Esophagus squamous epithelium (tissue), 5 donors: ENCODE measurements at regions not wholly inside any gene's neighbourhood (a gene's known extent, or its start where the extent isn't known, plus 50 kb on each side); places are given as distances from the start of the nearest gene placed in this dataset.
"Not testable (repeated sequence)": the region's sequence is repeated elsewhere in the genome, so short reads cannot be mapped to it uniquely, and the experiment has no call there.

ENCODE experiments used
- DNase-seq: peaks from one replicate; lab custom pipeline; 2025; lab: John Stamatoyannopoulos, UW
- H3K27ac ChIP-seq, 4 donors: fragments of 200-600 bp; sonication (generic); one replicate each; pipeline ENCODE4 v1.5.1; 2016 to 2019; ENCODE audit warnings: mild to moderate bottlenecking in 1 of 4
- H3K27me3 ChIP-seq, 4 donors: fragments of 200-600 bp; sonication (generic); 1 replicate in 3 of 4; 2 replicates in 1 of 4; pipeline versions ENCODE4 v1.5.1 to v1.6.0; 2017 to 2021; ENCODE audit warnings: antibody characterized with exemption in 1 of 4
- H3K36me3 ChIP-seq, 3 donors: fragments of 200-600 bp; sonication (generic); one replicate each; pipeline ENCODE4 v1.5.1; 2016 to 2019
- H3K4me1 ChIP-seq, 3 donors: fragments of 200-600 bp; sonication (generic); one replicate each; pipeline ENCODE4 v1.5.1; 2017 to 2019
- H3K4me3 ChIP-seq, 4 donors: fragments of 200-600 bp; sonication (generic); 1 replicate in 3 of 4; 2 replicates in 1 of 4; pipeline ENCODE4 v1.5.1; 2016 to 2019; ENCODE audit warnings: mild to moderate bottlenecking in 2 of 4, moderate library complexity in 1 of 4
- H3K9me3 ChIP-seq, 3 donors: fragments of 200-600 bp; sonication (generic); one replicate each; pipeline ENCODE4 v1.5.1; 2016 to 2019
- POLR2A ChIP-seq, 4 donors: fragments of 450-650 bp; IDR thresholded peaks; one replicate each; pipeline ENCODE4 v1.6.1; 2017; ENCODE audit warnings: antibody characterized with exemption in 4 of 4, mild to moderate bottlenecking in 4 of 4, moderate library complexity in 3 of 4
- WGBS, 2 donors: methylation state at CpG; one replicate each; pipeline ENCODE4 v1.1.5; 2018; 5-methylcytosine and 5-hydroxymethylcytosine counted together
- intact Hi-C: fragments of 100-400 bp; cut with DNase I; formaldehyde crosslinking; loops from one replicate; pipeline ENCODE4 v1.15.0; 2022
- TF ChIP-seq, protein P1 (sequence below), 6 experiments: fragments of 450-650 bp in 4 of 6; fragments of 200-600 bp in 2 of 6; sonication (generic) in 2 of 6; IDR thresholded peaks; one replicate each; pipeline ENCODE4 v1.5.1; 2016 to 2019; ENCODE audit warnings: antibody characterized with exemption in 6 of 6, mild to moderate bottlenecking in 4 of 6, moderate library complexity in 4 of 6
- donor health status: DM: yes; HTN: yes; CAD: no.

DNA sequence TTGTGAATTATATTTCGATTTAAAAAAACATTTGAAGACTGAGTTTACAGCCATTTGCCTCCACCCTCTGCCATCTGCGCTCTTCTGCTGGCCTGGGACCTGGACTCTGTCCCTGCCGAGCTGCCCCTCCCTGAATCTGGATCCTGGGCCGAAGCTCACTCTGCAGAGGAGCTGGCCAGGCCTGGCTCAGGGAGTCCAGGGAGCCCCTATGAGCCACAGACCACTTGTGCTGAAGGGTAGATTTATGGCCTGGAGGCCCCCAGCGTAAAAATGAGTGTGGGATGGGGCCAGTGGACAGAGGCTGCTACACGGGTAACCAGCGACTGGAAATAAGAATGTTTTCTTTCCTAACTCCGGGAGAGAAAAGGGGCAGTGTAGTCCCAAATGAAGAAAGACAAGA is 129.8 kb downstream of the FGF18 start:
- Histone ChIP-seq H3K36me3 (no peaks in the 10 kb centered on the region), H3K27me3 (no peaks in the 10 kb centered on the region), H3K4me1 (no peaks in the 10 kb centered on the region), H3K27ac (no peak overlapping the region), H3K9me3 (peaks cover 0 to 3% (median 0%) of the 10 kb centered on the region in 3 donors), H3K4me3 (no peak overlapping the region)
- no peak for DNase-seq
- intact Hi-C loops, result no loop called here
- WGBS, 2 donors, result 71 to 74% methylated on average over 8 of the region's 8 CpGs
- TF ChIP-seq POLR2A (IDR thresholded peaks at IDR 0.05), result no peak
- TF ChIP-seq, protein P1, sequence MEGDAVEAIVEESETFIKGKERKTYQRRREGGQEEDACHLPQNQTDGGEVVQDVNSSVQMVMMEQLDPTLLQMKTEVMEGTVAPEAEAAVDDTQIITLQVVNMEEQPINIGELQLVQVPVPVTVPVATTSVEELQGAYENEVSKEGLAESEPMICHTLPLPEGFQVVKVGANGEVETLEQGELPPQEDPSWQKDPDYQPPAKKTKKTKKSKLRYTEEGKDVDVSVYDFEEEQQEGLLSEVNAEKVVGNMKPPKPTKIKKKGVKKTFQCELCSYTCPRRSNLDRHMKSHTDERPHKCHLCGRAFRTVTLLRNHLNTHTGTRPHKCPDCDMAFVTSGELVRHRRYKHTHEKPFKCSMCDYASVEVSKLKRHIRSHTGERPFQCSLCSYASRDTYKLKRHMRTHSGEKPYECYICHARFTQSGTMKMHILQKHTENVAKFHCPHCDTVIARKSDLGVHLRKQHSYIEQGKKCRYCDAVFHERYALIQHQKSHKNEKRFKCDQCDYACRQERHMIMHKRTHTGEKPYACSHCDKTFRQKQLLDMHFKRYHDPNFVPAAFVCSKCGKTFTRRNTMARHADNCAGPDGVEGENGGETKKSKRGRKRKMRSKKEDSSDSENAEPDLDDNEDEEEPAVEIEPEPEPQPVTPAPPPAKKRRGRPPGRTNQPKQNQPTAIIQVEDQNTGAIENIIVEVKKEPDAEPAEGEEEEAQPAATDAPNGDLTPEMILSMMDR (IDR thresholded peaks at IDR 0.05), result no peak

DNA sequence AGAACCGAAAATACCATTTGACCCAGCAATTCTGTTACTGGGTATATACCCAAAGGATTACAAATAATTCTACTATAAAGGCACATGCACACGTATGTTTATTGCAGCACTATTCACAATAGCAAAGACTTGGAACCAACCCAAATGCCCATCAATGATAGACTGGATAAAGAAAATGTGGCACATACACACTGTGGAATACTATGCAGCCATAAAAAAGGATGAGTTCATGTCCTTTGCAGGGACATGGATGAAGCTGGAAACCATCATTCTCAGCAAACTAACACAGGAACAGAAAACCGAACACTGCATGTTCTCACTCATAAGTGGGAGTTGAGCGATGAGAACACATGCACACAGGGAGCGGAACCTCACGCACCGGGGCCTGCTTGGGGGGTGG is 134.4 kb downstream of the FGF18 start:
- H3K9me3 ChIP-seq, H3K27ac ChIP-seq, H3K4me1 ChIP-seq, H3K36me3 ChIP-seq, H3K27me3 ChIP-seq, H3K4me3 ChIP-seq, DNase-seq, intact Hi-C loops: not testable (repeated sequence)
- 85 to 86% methylated on average over 7 of the region's 7 CpGs for WGBS, 2 donors

DNA sequence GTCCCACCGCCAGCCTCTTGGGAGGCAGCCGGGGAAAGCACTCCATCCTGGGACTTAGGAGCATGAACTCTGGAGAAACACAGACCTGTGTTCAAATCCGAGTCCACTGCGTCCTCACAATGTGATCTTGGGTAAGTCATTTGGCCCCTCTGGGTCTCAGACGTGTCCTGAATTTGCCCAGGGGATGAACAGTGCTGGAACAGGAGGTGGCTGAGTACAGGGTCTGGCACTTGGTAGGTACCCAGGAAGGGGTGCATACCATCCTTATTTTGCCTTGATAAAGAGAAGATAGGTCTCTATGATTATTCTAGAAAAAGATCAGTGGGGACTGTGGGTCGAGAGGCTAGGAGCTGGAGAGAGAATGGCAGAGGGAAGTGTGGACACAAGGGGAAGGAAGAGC is 135.7 kb downstream of the FGF18 start:
- no peak overlapping the region for H3K4me3 ChIP-seq
- H3K27ac ChIP-seq, result no peak overlapping the region
- no peaks in the 10 kb centered on the region for H3K27me3 ChIP-seq
- WGBS, 2 donors, result 74 to 89% methylated on average over 6 of the region's 6 CpGs
- no peaks in the 10 kb centered on the region for H3K4me1 ChIP-seq
- intact Hi-C loops, result no loop called here
- TF ChIP-seq, protein P1 (IDR thresholded peaks at IDR 0.05), result no peak
- TF ChIP-seq POLR2A (IDR thresholded peaks at IDR 0.05), result no peak
- no peak for DNase-seq
- peaks cover 0 to 3% (median 0%) of the 10 kb centered on the region in 3 donors for H3K9me3 ChIP-seq
- H3K36me3 ChIP-seq, result no peaks in the 10 kb centered on the region

DNA sequence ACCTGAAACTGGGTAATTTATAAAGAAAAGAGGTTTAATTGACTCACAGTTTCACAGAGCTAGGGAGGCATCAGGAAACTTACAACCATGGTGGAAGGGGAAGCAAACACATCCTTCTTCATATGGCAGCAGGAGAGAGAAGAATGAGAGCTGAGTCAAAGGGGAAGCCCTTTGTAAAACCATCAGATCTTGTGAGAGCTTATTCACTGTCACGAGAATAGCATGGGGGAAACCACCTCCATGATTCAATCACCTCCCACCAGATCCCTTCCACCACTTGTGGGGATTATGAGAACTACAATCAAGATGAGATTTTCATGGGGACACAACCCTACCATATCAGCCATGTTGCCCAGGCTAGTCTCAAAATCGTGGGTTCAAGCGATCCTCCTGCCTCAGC is 143.4 kb downstream of the FGF18 start:
- WGBS, 2 donors, result 75 to 77% methylated on average over 3 of the region's 3 CpGs

DNA sequence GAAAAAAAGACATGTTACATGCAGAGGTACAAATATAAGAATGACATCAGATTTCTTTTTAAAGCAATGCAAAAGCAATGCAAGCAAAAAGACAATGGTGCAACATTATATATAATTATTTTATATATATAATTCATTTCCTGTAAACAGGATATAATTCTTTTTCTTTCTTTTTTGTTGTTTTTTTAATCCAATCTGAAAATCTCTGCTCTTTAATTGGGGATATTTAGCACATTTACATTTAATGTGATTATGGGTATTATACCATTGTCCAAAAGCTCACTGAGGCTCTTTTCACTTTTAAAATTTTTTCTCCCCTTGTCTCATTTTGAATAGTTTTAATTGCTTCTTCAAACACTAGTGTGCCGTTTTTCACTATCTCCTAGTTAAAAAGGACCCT is 148.9 kb downstream of the FGF18 start:
- H3K27me3 ChIP-seq, result no peaks in the 10 kb centered on the region
- TF ChIP-seq, protein P1 (IDR thresholded peaks at IDR 0.05), result no peak
- TF ChIP-seq POLR2A (IDR thresholded peaks at IDR 0.05), result no peak
- H3K4me1 ChIP-seq, result no peaks in the 10 kb centered on the region
- H3K27ac ChIP-seq, result no peak overlapping the region
- DNase-seq, result no peak
- intact Hi-C loops, result no loop called here
- 52 to 78% methylated on average over 1 of the region's 1 CpG for WGBS, 2 donors
- no peaks in the 10 kb centered on the region for H3K36me3 ChIP-seq
- peaks cover 0 to 4% (median 0%) of the 10 kb centered on the region in 3 donors for H3K9me3 ChIP-seq
- no peak overlapping the region for H3K4me3 ChIP-seq

More for the DNA sequence above, 143.4 kb downstream of the FGF18 start:
- TF ChIP-seq, protein P1 (IDR thresholded peaks at IDR 0.05), result no peak
- no peak for TF ChIP-seq POLR2A (IDR thresholded peaks at IDR 0.05)
- Histone ChIP-seq H3K27me3 (no peaks in the 10 kb centered on the region), H3K4me3 (no peak overlapping the region), H3K9me3 (no peaks in the 10 kb centered on the region), H3K27ac (no peak overlapping the region), H3K36me3 (no peaks in the 10 kb centered on the region), H3K4me1 (no peaks in the 10 kb centered on the region)
- no peak for DNase-seq
- intact Hi-C loops, result no loop called here
